ENCODE measurements at regions not wholly inside any gene's neighbourhood (a gene's known extent, or its start where the extent isn't known, plus 50 kb on each side); places are given as distances from the start of the nearest gene placed in this dataset.

DNA sequence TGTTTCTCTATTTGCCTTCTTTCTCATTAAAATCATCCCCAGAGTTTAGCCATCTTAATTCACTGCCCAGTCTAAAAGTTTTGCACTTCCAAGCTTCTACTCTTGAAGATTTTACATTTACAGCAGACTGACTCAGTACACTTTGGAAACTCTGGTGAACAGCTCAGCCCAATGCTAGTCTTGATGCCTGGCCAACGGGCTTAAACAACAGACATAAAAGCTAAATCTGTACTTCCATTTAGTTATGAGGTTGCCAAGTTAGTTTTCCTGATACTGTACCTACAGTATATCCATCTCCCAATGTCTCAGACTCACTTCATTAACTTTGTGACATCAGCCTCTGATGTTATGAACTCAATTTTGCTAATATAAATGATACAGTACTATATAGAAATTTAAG, 891.8 kb upstream of the SOX9 start:
- intact Hi-C loops (cut with DNase I): no loop called here
- no peak for TF ChIP-seq POLR2A (IDR thresholded peaks at IDR 0.05)
- TF ChIP-seq POLR2AphosphoS5 (IDR thresholded peaks at IDR 0.05; ENCODE audit: insufficient read depth in 1 of 2, low read depth in 1 of 2): no peak
- TF ChIP-seq, protein P1, sequence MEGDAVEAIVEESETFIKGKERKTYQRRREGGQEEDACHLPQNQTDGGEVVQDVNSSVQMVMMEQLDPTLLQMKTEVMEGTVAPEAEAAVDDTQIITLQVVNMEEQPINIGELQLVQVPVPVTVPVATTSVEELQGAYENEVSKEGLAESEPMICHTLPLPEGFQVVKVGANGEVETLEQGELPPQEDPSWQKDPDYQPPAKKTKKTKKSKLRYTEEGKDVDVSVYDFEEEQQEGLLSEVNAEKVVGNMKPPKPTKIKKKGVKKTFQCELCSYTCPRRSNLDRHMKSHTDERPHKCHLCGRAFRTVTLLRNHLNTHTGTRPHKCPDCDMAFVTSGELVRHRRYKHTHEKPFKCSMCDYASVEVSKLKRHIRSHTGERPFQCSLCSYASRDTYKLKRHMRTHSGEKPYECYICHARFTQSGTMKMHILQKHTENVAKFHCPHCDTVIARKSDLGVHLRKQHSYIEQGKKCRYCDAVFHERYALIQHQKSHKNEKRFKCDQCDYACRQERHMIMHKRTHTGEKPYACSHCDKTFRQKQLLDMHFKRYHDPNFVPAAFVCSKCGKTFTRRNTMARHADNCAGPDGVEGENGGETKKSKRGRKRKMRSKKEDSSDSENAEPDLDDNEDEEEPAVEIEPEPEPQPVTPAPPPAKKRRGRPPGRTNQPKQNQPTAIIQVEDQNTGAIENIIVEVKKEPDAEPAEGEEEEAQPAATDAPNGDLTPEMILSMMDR (IDR thresholded peaks at IDR 0.05): no peak
- DNase-seq (ENCODE audit: extremely low spot score in 2 of 2): no peak
- Histone ChIP-seq H3K36me3 (no peaks in the 10 kb centered on the region), H3K9me3 (no peaks in the 10 kb centered on the region), H3K27me3 (no peaks in the 10 kb centered on the region), H3K27ac (no peak overlapping the region), H3K4me1 (no peaks in the 10 kb centered on the region), H3K4me3 (no peak overlapping the region)

DNA sequence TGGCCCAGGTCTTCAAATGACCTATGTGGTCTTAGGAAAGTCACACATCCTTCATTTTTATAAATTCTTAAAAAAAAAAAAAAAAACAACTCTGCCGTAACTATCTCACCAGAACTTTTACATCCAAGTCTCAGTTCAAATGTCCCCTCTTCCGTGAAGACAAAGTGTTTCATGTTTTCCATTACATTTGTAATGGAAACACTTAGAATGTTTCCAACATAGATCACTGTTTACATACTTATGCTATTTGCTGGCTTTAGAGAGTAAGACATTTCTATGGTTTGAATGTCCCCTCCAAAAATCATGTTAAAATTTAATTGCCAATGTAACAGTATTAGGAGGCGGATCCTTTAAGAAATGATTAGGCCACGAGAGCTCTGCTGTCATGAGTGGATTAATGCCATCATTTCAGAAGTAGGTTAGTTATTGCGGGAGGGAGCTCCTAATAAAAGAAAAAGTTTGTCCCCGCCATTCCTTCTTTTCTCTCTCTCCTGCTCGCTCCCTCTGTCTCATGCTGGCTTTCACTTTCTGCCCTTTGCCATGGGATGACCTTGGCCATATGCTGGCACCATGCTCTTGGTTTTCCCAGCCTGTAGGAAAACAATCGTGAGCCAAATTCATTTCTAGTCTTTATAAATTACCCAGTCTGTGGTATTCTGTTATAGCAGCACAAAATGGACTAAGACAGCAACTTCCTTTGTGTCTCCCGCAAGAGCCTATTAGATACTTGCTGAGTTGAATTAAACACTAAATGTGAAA, 887.8 kb upstream of the SOX9 start:
- Histone ChIP-seq H3K27ac (no peak overlapping the region), H3K4me1 (no peaks in the 10 kb centered on the region), H3K36me3 (no peaks in the 10 kb centered on the region), H3K27me3 (no peaks in the 10 kb centered on the region), H3K9me3 (no peaks in the 10 kb centered on the region), H3K4me3 (no peak overlapping the region)
- intact Hi-C loops (cut with DNase I): no loop called here
- no peak for TF ChIP-seq POLR2A (IDR thresholded peaks at IDR 0.05)
- no peak for TF ChIP-seq POLR2AphosphoS5 (IDR thresholded peaks at IDR 0.05; ENCODE audit: insufficient read depth in 1 of 2, low read depth in 1 of 2)
- TF ChIP-seq, protein P1 (IDR thresholded peaks at IDR 0.05): no peak
- no peak for DNase-seq (ENCODE audit: extremely low spot score in 2 of 2)

DNA sequence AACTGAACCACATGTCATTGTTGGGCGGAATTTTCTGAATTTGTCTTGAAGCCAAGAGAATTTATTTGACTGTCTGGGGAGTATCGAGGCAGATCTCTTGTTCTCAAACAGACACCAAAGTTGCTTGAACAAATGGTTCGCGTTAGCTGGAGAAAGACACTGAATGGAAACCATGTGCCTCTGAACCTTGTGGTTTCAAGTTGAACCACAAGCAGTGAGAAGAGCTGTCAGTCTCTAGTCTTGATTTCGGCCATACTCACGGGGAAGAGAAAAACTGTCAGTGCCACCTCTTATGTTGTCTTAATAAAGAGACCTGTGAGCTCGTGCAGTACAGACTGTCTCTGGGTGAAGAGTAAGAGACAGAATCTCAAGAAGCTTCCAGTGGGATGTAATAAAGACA, 886.5 kb upstream of the SOX9 start:
- Histone ChIP-seq H3K4me3 (no peak overlapping the region), H3K9me3 (no peaks in the 10 kb centered on the region), H3K4me1 (no peaks in the 10 kb centered on the region), H3K27ac (no peak overlapping the region), H3K27me3 (no peaks in the 10 kb centered on the region), H3K36me3 (no peaks in the 10 kb centered on the region)
- DNase-seq (ENCODE audit: extremely low spot score in 2 of 2): no peak
- TF ChIP-seq POLR2AphosphoS5 (IDR thresholded peaks at IDR 0.05; ENCODE audit: insufficient read depth in 1 of 2, low read depth in 1 of 2) (no peak), POLR2A (IDR thresholded peaks at IDR 0.05) (no peak)
- TF ChIP-seq, protein P1 (IDR thresholded peaks at IDR 0.05): no peak
- intact Hi-C loops (cut with DNase I): no loop called here

DNA sequence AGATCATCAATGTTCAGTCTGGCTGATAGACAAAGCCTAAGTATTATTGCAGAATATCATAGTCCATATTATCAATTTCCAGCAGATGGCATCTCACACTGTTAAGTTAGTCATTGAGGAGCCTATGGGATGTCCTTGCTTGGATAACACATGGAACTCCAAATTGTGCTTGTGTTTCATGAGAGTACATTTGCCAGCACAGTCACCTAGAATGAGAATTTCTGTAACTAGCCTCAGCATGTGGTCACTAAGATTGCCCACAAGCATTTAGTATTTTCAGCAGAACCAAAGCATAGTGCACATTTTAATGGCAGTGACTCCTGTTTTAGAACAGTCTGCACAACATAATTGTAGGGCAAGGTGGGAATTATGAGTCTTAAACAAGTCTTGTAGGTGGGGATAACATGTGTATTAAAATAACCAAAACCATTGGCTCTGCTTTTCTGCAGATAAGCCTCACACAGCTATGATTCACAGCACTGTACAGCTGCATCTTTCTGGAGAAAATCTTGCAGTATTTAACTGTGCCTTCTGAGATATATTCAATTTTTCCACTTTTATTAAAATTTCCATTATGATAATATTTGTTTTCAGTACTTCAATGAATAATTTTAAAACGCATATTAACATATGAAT, 882.8 kb upstream of the SOX9 start:
- Histone ChIP-seq H3K9me3 (no peaks in the 10 kb centered on the region), H3K36me3 (no peaks in the 10 kb centered on the region), H3K27ac (no peak overlapping the region), H3K4me3 (no peak overlapping the region), H3K27me3 (no peaks in the 10 kb centered on the region), H3K4me1 (no peaks in the 10 kb centered on the region)
- intact Hi-C loops (cut with DNase I): no loop called here
- DNase-seq (ENCODE audit: extremely low spot score in 2 of 2): no peak
- TF ChIP-seq, protein P1 (IDR thresholded peaks at IDR 0.05): peak in 1 of 3 experiments; percentile 23
- no peak for TF ChIP-seq POLR2A (IDR thresholded peaks at IDR 0.05)

DNA sequence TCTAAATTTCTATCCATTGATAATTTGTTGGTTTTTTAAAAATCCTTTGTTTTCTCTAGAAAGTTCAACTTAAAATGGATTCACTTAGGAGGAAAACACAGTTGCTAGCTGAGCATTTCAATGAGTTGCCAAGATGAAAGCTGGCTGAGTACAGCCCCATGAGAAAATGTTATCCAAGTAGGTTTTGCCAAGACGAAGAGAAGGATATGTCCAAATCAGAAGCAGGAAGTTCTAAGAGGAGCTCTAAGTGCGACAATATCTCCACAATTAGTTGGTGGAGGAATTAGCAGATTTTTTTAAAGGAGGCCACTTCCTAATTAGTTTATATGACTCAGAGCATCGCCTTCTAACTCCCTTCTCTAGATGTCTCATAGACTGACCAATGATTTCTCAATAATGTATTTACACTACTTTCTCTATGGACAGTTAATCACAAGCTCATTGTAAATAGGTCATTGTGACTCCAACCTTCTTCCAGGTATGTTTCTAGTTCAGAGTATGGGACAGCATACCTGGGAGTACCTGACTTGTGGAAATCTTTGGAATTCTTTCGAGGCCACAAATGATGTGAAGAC, 873.3 kb upstream of the SOX9 start:
- Histone ChIP-seq H3K27me3 (no peaks in the 10 kb centered on the region), H3K36me3 (no peaks in the 10 kb centered on the region), H3K4me1 (no peaks in the 10 kb centered on the region), H3K27ac (no peak overlapping the region), H3K9me3 (no peaks in the 10 kb centered on the region), H3K4me3 (no peak overlapping the region)
- no peak for DNase-seq (ENCODE audit: extremely low spot score in 2 of 2)
- TF ChIP-seq POLR2A (IDR thresholded peaks at IDR 0.05): no peak
- TF ChIP-seq, protein P1 (IDR thresholded peaks at IDR 0.05): no peak
- TF ChIP-seq POLR2AphosphoS5 (IDR thresholded peaks at IDR 0.05; ENCODE audit: insufficient read depth in 1 of 2, low read depth in 1 of 2): no peak
- intact Hi-C loops (cut with DNase I): no loop called here

All from vagina (tissue), 2 donors.